ENCODE measurements at regions not wholly inside any gene's neighbourhood (a gene's known extent, or its start where the extent isn't known, plus 50 kb on each side); places are given as distances from the start of the nearest gene placed in this dataset.

- DNase-seq (ENCODE audit: low read depth in 2 of 2), result no peak
Observed at GRCh38 chr4:4694296-4694772, 152.5 kb upstream of the STX18 start.

GRCh38 chr4:4693755-4694295 lies 152.0 kb upstream of the STX18 start:
- no peak for DNase-seq (ENCODE audit: low read depth in 2 of 2)

- no peak for DNase-seq (ENCODE audit: low read depth in 2 of 2)
Observed at GRCh38 chr4:4693258-4693657, 151.4 kb upstream of the STX18 start.

GRCh38 chr4:4690854-4691253 lies 149.0 kb upstream of the STX18 start:
- DNase-seq (ENCODE audit: low read depth in 2 of 2), result no peak

GRCh38 chr4:4689694-4690440 lies 148.0 kb upstream of the STX18 start:
- DNase-seq (ENCODE audit: low read depth in 2 of 2), result no peak

- DNase-seq (ENCODE audit: low read depth in 2 of 2), result no peak
Observed at GRCh38 chr4:4687935-4688727, 146.3 kb upstream of the STX18 start.

- DNase-seq (ENCODE audit: low read depth in 2 of 2), result no peak
Observed at GRCh38 chr4:4687100-4687499, 145.3 kb upstream of the STX18 start.

GRCh38 chr4:4685810-4686795 lies 144.3 kb upstream of the STX18 start:
- no peak for DNase-seq (ENCODE audit: low read depth in 2 of 2)

GRCh38 chr4:4681653-4682052 lies 139.8 kb upstream of the STX18 start:
- no peak for DNase-seq (ENCODE audit: low read depth in 2 of 2)

- DNase-seq (ENCODE audit: low read depth in 2 of 2), result no peak
Observed at GRCh38 chr4:4680758-4681157, 138.9 kb upstream of the STX18 start.

GRCh38 chr4:4680243-4680642 lies 138.4 kb upstream of the STX18 start:
- DNase-seq (ENCODE audit: low read depth in 2 of 2), result no peak

- no peak for DNase-seq (ENCODE audit: low read depth in 2 of 2)
Observed at GRCh38 chr4:4677556-4678522, 136.0 kb upstream of the STX18 start.

GRCh38 chr4:4675641-4676040 lies 133.8 kb upstream of the STX18 start:
- no peak for DNase-seq (ENCODE audit: low read depth in 2 of 2)

GRCh38 chr4:4675051-4675581 lies 133.3 kb upstream of the STX18 start:
- DNase-seq (ENCODE audit: low read depth in 2 of 2), result no peak

- DNase-seq (ENCODE audit: low read depth in 2 of 2), result no peak
Observed at GRCh38 chr4:4673070-4673469, 131.2 kb upstream of the STX18 start.

- no peak for DNase-seq (ENCODE audit: low read depth in 2 of 2)
Observed at GRCh38 chr4:4672402-4672801, 130.6 kb upstream of the STX18 start.

- DNase-seq (ENCODE audit: low read depth in 2 of 2), result no peak
Observed at GRCh38 chr4:4671774-4672349, 130.0 kb upstream of the STX18 start.

- no peak for DNase-seq (ENCODE audit: low read depth in 2 of 2)
Observed at GRCh38 chr4:4670869-4671268, 129.0 kb upstream of the STX18 start.

GRCh38 chr4:4668355-4669210 lies 126.7 kb upstream of the STX18 start:
- DNase-seq (ENCODE audit: low read depth in 2 of 2), result no peak

Data from stimulated activated CD4-positive, alpha-beta T cell treated with anti-CD3 and anti-CD28 coated beads, Interleukin-4, amount 100 ng/mL, for 48 hours (primary cell).